K562 (cell line): ENCODE measurements at regions not wholly inside any gene's neighbourhood (a gene's known extent, or its start where the extent isn't known, plus 50 kb on each side); places are given as distances from the start of the nearest gene placed in this dataset.

Source experiments
- ATAC-seq: fragments of 200-7000 bp; cut with Tn5 transposase; 3 replicates; pipeline ENCODE4 v1.9.1; 2020; ENCODE audit warnings: moderate library complexity
- BruUV-seq: library from RNA; stranded (reverse); fragments of 400-500 nt; replicated peaks from 2 replicates; lab custom pipeline; 2021; lab: Mats Ljungman, UMichigan
- CTCF ChIA-PET: fragments of 300-600 bp; formaldehyde crosslinking; extraction: SDS; loops from one replicate; lab custom pipeline; 2021; ENCODE audit warnings: low intra/inter-chr PET ratio; lab: Yijun Ruan, JAX
- POLR2A ChIA-PET: fragments of 300-600, 350-650 bp; sonication (Branson Sonifier 250); formaldehyde crosslinking; extraction: SDS; loops from one replicate; lab custom pipeline; 2021; ENCODE audit warnings: antibody characterized with exemption, inconsistent platforms; lab: Yijun Ruan, JAX
- DNase-seq, 4 experiments: peaks; one replicate each; pipeline versions ENCODE4 v3.0.0 to v3.0.0-alpha.2; 2011 to 2018; ENCODE audit warnings: low spot score in 3 of 4, mixed read lengths in 3 of 4; ENCODE audit errors: extremely low read depth in 1 of 4
- FAIRE-seq: peaks from 2 replicates; lab custom pipeline; 2011; peaks lifted over from hg19 to GRCh38; lab: Jason Lieb, UNC
- H2AFZ ChIP-seq: 2 replicates; pipeline ENCODE4 v1.6.0; 2011; ENCODE audit warnings: low read depth, low read length, control low read depth, inconsistent platforms
- H3K27ac ChIP-seq: fragments of 200-600 bp; 3 replicates; pipeline ENCODE4 v1.8.0; 2011; ENCODE audit warnings: low read depth, mild to moderate bottlenecking, control low read depth, inconsistent platforms, low read length, moderate library complexity, mixed read lengths; ENCODE audit errors: extremely low read depth
- H3K27me3 ChIP-seq, 2 experiments: fragments of 300-600 bp in 1 of 2; 2 replicates in 1 of 2; 3 replicates in 1 of 2; pipeline versions ENCODE4 v1.6.0 to v1.8.0; 2011; ENCODE audit warnings: inconsistent platforms in 2 of 2, low read length in 2 of 2, mild to moderate bottlenecking in 1 of 2, mixed read lengths in 1 of 2, moderate library complexity in 1 of 2; ENCODE audit not compliant: control insufficient read depth in 2 of 2, insufficient read depth in 2 of 2
- H3K36me3 ChIP-seq: fragments of 300-600 bp; 3 replicates; pipeline ENCODE4 v1.8.0; 2011; ENCODE audit warnings: mild to moderate bottlenecking, low read length, inconsistent platforms; ENCODE audit not compliant: control insufficient read depth, insufficient read depth
- H3K4me1 ChIP-seq, 2 experiments: fragments of 200-600 bp in 1 of 2; replicated peaks in 1 of 2; 2 replicates in 1 of 2; 3 replicates in 1 of 2; pipeline versions ENCODE4 v1.5.1 to v1.8.0; 2011; ENCODE audit warnings: inconsistent platforms in 2 of 2, low read length in 2 of 2, mild to moderate bottlenecking in 1 of 2, mixed read lengths in 1 of 2, moderate library complexity in 1 of 2; ENCODE audit not compliant: control insufficient read depth in 2 of 2, insufficient read depth in 2 of 2
- H3K4me2 ChIP-seq: 2 replicates; pipeline ENCODE4 v1.6.1; 2011; ENCODE audit warnings: low read length, control low read depth, inconsistent platforms, mixed read lengths; ENCODE audit not compliant: insufficient read depth
- H3K4me3 ChIP-seq: fragments of 200-600 bp; sonication (generic), shearing (Covaris generic); 2 replicates; pipeline ENCODE4 v1.5.1; 2016; ENCODE audit warnings: control low read depth, inconsistent platforms
- H3K79me2 ChIP-seq: fragments of 200-600 bp; 3 replicates; pipeline ENCODE4 v1.8.0; 2011; ENCODE audit warnings: low read length, inconsistent platforms; ENCODE audit not compliant: control insufficient read depth, insufficient read depth
- H3K9ac ChIP-seq, 2 experiments: 2 replicates each; pipeline versions ENCODE4 v1.6.0 to v1.6.1; 2011; ENCODE audit warnings: low read depth in 2 of 2, low read length in 2 of 2, control low read depth in 1 of 2, inconsistent platforms in 1 of 2, mild to moderate bottlenecking in 1 of 2, mixed read lengths in 1 of 2; ENCODE audit not compliant: insufficient read depth in 1 of 2
- H3K9me1 ChIP-seq: one replicate; pipeline ENCODE4 v1.6.0; 2011; ENCODE audit warnings: inconsistent platforms, mild to moderate bottlenecking, low read length, moderate library complexity; ENCODE audit not compliant: control insufficient read depth, insufficient read depth
- H3K9me3 ChIP-seq: replicated peaks from 2 replicates; pipeline ENCODE4 v1.5.1; 2011; ENCODE audit warnings: low read depth, low read length, inconsistent platforms; ENCODE audit not compliant: control insufficient read depth, insufficient read depth
- H4K20me1 ChIP-seq: replicated peaks from 2 replicates; pipeline ENCODE4 v1.6.1; 2011; ENCODE audit warnings: low read length, inconsistent platforms, mixed read lengths; ENCODE audit not compliant: control insufficient read depth, insufficient read depth
- CBX8 ChIP-seq: fragments of 200-600 bp; sonication (generic); IDR thresholded peaks from 2 replicates; pipeline ENCODE4 v1.6.1; 2012; ENCODE audit warnings: borderline replicate concordance, mixed run types, low read depth, mild to moderate bottlenecking, moderate library complexity, mixed read lengths, low read length, control low read depth, inconsistent platforms; ENCODE audit not compliant: poor library complexity, severe bottlenecking; ENCODE audit errors: extremely low read depth
- CREB1 ChIP-seq, 2 experiments: sonication (generic) in 1 of 2; formaldehyde crosslinking in 1 of 2; IDR thresholded peaks; 2 replicates each; pipeline versions ENCODE4 v1.6.1 to v1.8.0; 2012 to 2022; ENCODE audit warnings: inconsistent platforms in 1 of 2, mild to moderate bottlenecking in 1 of 2, missing genetic modification reagents in 1 of 2, moderate library complexity in 1 of 2
- CREM ChIP-seq: IDR thresholded peaks from 2 replicates; pipeline ENCODE4 v1.6.1; 2014; ENCODE audit warnings: antibody characterized with exemption, low read depth
- DEAF1 ChIP-seq: fragments of 450-650 bp; formaldehyde crosslinking; IDR thresholded peaks from 2 replicates; pipeline ENCODE4 v1.4.0; 2020; ENCODE audit warnings: mild to moderate bottlenecking, moderate library complexity
- HNRNPL ChIP-seq: fragments of 200-400 bp; formaldehyde crosslinking; IDR thresholded peaks from 2 replicates; pipeline ENCODE4 v1.6.1; 2017; ENCODE audit warnings: low read depth, mild to moderate bottlenecking, low read length
- KDM1A ChIP-seq, 2 experiments: fragments of 450-650 bp; IDR thresholded peaks; 2 replicates each; pipeline ENCODE4 v1.6.1; 2016; ENCODE audit warnings: mild to moderate bottlenecking in 2 of 2
- KLF13 ChIP-seq: fragments of 450-650 bp; IDR thresholded peaks from 2 replicates; pipeline ENCODE4 v1.6.1; 2016; ENCODE audit warnings: missing genetic modification characterization, low read depth, mild to moderate bottlenecking, missing compliant biosample characterization, moderate library complexity, borderline replicate concordance
- MECOM ChIP-seq: fragments of 250-450 bp; sonication (Bioruptor Pico); IDR thresholded peaks from 2 replicates; pipeline ENCODE4 v1.8.0; 2022; ENCODE audit warnings: inconsistent platforms
- NKRF ChIP-seq: fragments of 450-650 bp; IDR thresholded peaks from 2 replicates; pipeline ENCODE4 v1.6.1; 2016; ENCODE audit warnings: borderline replicate concordance
- RBM14 ChIP-seq: fragments of 200-400 bp; formaldehyde crosslinking; IDR thresholded peaks from 2 replicates; pipeline ENCODE4 v1.6.1; 2018; ENCODE audit warnings: low read depth, mild to moderate bottlenecking, low read length, moderate library complexity, borderline replicate concordance; ENCODE audit not compliant: insufficient read depth
- SMARCC2 ChIP-seq: fragments of 450-650 bp; IDR thresholded peaks from 2 replicates; pipeline ENCODE4 v1.6.1; 2017; ENCODE audit warnings: antibody characterized with exemption, moderate library complexity, mild to moderate bottlenecking, low read depth
- ZFX ChIP-seq: sonication (generic); formaldehyde crosslinking; IDR thresholded peaks from 2 replicates; pipeline ENCODE4 v1.8.0; 2022; ENCODE audit warnings: mild to moderate bottlenecking, missing genetic modification reagents, moderate library complexity
- ZNF398 ChIP-seq: fragments of 250-450 bp; sonication (Bioruptor Pico); IDR thresholded peaks from 2 replicates; pipeline ENCODE4 v1.8.0; 2021; ENCODE audit warnings: moderate library complexity, mild to moderate bottlenecking, inconsistent platforms
- WGBS: fragments of 100-300 bp; shearing (Covaris generic); methylation state at CpG from one replicate; pipeline ENCODE4 v1.1.6; 2016; ENCODE audit warnings: low coverage, mixed read lengths; ENCODE audit not compliant: insufficient coverage; ENCODE audit errors: missing lambda C conversion rate; 5-methylcytosine and 5-hydroxymethylcytosine counted together
- in situ Hi-C: fragments of 300-500 bp; cut with MboI; formaldehyde crosslinking; loops from 4 replicates; pipeline ENCODE4 v1.15.0; 2018; ENCODE audit warnings: inconsistent platforms, mixed read lengths
- intact Hi-C: fragments of 100-400 bp; cut with micrococcal nuclease; formaldehyde crosslinking; loops from 2 replicates; pipeline ENCODE4 v1.14.2; 2022
- TF ChIP-seq, protein P1 (sequence below): fragments of 450-650 bp; IDR thresholded peaks from 2 replicates; pipeline ENCODE4 v1.6.1; 2017; ENCODE audit warnings: antibody characterized with exemption

DNA sequence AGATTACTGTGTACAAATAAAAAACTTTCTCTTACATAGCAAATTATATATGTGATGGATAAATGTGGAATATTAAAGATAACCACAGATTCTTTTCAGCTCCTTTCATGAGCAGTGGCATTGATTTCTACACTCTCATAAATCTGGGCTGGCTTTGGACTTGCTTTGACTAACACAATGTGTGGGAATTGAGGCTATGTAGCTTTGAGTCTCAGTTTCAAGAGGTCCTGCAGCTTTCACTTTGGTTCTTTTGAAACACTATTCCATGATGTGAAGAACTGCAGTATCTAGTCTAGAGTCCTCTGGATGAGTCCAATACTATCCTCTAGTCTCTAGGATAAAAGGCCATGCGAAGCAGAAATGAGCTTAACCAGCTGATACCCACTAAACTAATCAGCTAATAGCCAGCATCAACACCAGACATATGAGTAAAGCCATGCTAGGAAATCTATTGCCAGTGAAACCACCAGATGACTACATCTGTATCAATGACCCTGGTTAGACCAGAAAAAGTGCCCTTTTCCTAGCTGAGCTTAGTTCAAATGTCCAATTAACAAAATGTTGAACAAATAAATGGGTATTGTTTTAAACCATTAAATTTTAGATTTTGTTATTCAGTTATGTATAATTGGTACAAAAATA, 274.9 kb upstream of the ZPLD1 start:
- intact Hi-C loops: no loop called here
- Histone ChIP-seq H3K4me3 (no peak overlapping the region), H3K27ac (no peak overlapping the region), H3K36me3 (no peaks in the 10 kb centered on the region), H3K79me2 (no peaks in the 10 kb centered on the region), H3K4me1 (no peaks in the 10 kb centered on the region), H2AFZ (no peak overlapping the region), H3K27me3 (no peaks in the 10 kb centered on the region), H3K9me1 (no peaks in the 10 kb centered on the region), H3K4me2 (no peak overlapping the region), H3K9me3 (no peaks in the 10 kb centered on the region), H4K20me1 (no peaks in the 10 kb centered on the region), H3K9ac (no peak overlapping the region)
- no peak for DNase-seq
- no peak for ATAC-seq
- in situ Hi-C loops: no loop called here
- POLR2A ChIA-PET: no interaction called here
- FAIRE-seq: no peak
- no TSS peak for BruUV-seq
- CTCF ChIA-PET: no interaction called here
- WGBS: 0% methylated on average over 1 of the region's 1 CpG
- TF ChIP-seq SMARCC2 (no peak), DEAF1 (CRISPR knock-in tag) (no peak), CBX8 (no peak), ZFX (no peak), HNRNPL (no peak), KDM1A (IDR thresholded peaks at IDR 0.05) (no peak), RBM14 (no peak), KLF13 (no peak), CREM (no peak), CREB1 (IDR thresholded peaks at IDR 0.05) (no peak), CREB1 (CRISPR knock-in tag; IDR thresholded peaks at IDR 0.05) (no peak), MECOM (CRISPR knock-in tag) (no peak), ZNF398 (CRISPR knock-in tag) (no peak), NKRF (no peak)
- TF ChIP-seq, protein P1, sequence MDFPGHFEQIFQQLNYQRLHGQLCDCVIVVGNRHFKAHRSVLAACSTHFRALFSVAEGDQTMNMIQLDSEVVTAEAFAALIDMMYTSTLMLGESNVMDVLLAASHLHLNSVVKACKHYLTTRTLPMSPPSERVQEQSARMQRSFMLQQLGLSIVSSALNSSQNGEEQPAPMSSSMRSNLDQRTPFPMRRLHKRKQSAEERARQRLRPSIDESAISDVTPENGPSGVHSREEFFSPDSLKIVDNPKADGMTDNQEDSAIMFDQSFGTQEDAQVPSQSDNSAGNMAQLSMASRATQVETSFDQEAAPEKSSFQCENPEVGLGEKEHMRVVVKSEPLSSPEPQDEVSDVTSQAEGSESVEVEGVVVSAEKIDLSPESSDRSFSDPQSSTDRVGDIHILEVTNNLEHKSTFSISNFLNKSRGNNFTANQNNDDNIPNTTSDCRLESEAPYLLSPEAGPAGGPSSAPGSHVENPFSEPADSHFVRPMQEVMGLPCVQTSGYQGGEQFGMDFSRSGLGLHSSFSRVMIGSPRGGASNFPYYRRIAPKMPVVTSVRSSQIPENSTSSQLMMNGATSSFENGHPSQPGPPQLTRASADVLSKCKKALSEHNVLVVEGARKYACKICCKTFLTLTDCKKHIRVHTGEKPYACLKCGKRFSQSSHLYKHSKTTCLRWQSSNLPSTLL: no peak
- TF ChIP-seq, all 486 proteins: peak for 0
